RWPE2 (cell line): ENCODE measurements at regions not wholly inside any gene's neighbourhood (a gene's known extent, or its start where the extent isn't known, plus 50 kb on each side); places are given as distances from the start of the nearest gene placed in this dataset.

Experiments
- ATAC-seq: fragments of 200-7000 bp; cut with Tn5 transposase; 3 replicates; pipeline ENCODE4 v1.9.1; 2021; ENCODE audit warnings: low read depth
- DNase-seq: peaks from one replicate; pipeline ENCODE4 v3.0.0-alpha.2; 2020; ENCODE audit warnings: low spot score
- H3K27ac ChIP-seq: fragments of 450-650 bp; 2 replicates; pipeline ENCODE4 v1.5.1; 2017; ENCODE audit warnings: mild to moderate bottlenecking; ENCODE audit not compliant: poor library complexity, severe bottlenecking
- H3K27me3 ChIP-seq: fragments of 250-450 bp; sonication (Bioruptor Pico); 2 replicates; pipeline ENCODE4 v1.5.1; 2021; ENCODE audit warnings: mild to moderate bottlenecking, moderate library complexity; ENCODE audit not compliant: insufficient read depth, poor library complexity, severe bottlenecking
- H3K36me3 ChIP-seq: fragments of 250-450 bp; sonication (Bioruptor Pico); 2 replicates; pipeline ENCODE4 v1.5.1; 2020; ENCODE audit warnings: low read depth, mild to moderate bottlenecking, moderate library complexity
- H3K4me1 ChIP-seq: fragments of 250-450 bp; sonication (Bioruptor Pico); 2 replicates; pipeline ENCODE4 v1.5.1; 2021; ENCODE audit warnings: mild to moderate bottlenecking, moderate library complexity; ENCODE audit not compliant: insufficient read depth, poor library complexity, severe bottlenecking
- H3K4me3 ChIP-seq: fragments of 250-450 bp; sonication (Bioruptor Pico); 2 replicates; pipeline ENCODE4 v1.5.1; 2021; ENCODE audit warnings: mild to moderate bottlenecking, moderate library complexity; ENCODE audit not compliant: severe bottlenecking
- H3K9me3 ChIP-seq: fragments of 250-450 bp; sonication (Bioruptor Pico); 2 replicates; pipeline ENCODE4 v1.5.1; 2021; ENCODE audit warnings: mild to moderate bottlenecking, moderate library complexity; ENCODE audit not compliant: severe bottlenecking
- TF ChIP-seq, protein P1 (sequence below): fragments of 450-650 bp; IDR thresholded peaks from one replicate; pipeline ENCODE4 v1.5.1; 2017; ENCODE audit warnings: mild to moderate bottlenecking, moderate library complexity; ENCODE audit not compliant: poor library complexity, severe bottlenecking

DNA sequence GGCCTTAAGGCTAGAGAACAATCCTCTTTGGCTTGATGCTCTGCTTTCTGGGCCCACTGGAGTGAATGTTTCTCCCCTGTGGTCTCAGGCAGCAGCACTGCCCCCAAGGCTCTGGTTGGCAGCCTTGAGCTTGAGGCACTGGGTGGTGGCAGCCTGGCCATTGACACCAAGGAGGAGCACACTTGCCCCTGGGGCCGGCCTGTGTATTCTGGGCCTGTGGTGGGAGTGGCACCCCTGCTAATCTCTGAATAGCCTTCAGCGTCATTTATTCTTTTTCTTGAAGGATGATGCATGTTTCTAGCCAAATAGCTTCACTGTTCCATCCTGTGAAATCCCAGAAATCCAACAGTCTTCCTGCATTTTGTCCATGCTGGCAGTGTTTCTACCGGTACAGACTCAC lies 191.4 kb downstream of the OLFM4 start:
- Histone ChIP-seq H3K36me3 (no peaks in the 10 kb centered on the region), H3K27me3 (no peaks in the 10 kb centered on the region), H3K9me3 (no peaks in the 10 kb centered on the region), H3K4me1 (no peaks in the 10 kb centered on the region), H3K27ac (no peak overlapping the region), H3K4me3 (no peak overlapping the region)
- TF ChIP-seq, protein P1, sequence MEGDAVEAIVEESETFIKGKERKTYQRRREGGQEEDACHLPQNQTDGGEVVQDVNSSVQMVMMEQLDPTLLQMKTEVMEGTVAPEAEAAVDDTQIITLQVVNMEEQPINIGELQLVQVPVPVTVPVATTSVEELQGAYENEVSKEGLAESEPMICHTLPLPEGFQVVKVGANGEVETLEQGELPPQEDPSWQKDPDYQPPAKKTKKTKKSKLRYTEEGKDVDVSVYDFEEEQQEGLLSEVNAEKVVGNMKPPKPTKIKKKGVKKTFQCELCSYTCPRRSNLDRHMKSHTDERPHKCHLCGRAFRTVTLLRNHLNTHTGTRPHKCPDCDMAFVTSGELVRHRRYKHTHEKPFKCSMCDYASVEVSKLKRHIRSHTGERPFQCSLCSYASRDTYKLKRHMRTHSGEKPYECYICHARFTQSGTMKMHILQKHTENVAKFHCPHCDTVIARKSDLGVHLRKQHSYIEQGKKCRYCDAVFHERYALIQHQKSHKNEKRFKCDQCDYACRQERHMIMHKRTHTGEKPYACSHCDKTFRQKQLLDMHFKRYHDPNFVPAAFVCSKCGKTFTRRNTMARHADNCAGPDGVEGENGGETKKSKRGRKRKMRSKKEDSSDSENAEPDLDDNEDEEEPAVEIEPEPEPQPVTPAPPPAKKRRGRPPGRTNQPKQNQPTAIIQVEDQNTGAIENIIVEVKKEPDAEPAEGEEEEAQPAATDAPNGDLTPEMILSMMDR, result no peak
- ATAC-seq (no peak), DNase-seq (no peak)

DNA sequence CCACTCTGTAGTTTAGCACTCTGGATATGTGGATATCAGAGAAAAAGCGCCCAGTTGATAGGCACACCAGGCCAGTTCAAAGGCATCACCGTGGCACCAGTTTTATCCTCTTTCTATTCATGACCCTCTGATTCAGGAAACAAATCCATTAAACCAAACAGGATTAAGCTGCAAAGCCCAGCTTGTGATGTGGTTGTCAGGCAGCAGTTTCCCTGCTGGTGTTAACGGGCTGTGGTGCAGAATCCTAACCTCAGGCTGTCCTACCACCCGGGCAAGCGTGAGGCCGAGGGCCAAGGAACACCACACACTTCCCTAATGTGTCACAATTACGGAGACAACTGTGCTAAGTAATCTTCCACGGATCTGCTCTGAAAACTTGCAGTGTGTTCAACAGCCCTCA lies 209.1 kb downstream of the OLFM4 start:
- DNase-seq, result no peak
- TF ChIP-seq, protein P1, result no peak
- H3K9me3 ChIP-seq, result no peaks in the 10 kb centered on the region
- no peaks in the 10 kb centered on the region for H3K36me3 ChIP-seq
- H3K4me3 ChIP-seq, result no peak overlapping the region
- H3K27me3 ChIP-seq, result no peaks in the 10 kb centered on the region
- no peak overlapping the region for H3K27ac ChIP-seq
- no peaks in the 10 kb centered on the region for H3K4me1 ChIP-seq
- ATAC-seq, result no peak

DNA sequence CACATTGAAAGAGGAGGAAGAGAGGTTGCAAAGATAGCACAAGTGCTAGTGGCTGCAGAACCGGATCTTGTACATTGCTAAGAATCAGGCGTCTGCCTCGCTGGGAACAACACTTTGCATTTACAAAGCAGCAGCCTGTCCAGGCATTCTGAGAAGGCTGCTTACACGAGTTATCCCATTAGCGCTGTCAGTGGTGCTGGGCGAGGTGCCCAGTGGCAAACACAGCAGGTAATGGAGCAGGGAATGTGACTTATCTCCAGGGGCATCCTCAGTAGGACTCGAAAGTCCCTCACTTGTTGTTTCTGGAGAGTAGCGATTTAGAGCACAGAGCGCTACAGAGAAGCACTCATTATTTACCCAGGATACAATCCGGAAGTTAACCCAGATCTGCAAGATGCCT lies 209.6 kb downstream of the OLFM4 start:
- DNase-seq (no peak), ATAC-seq (0 out of 3 replicates have a peak, but pooled peaks have one; percentile 14)
- H3K27me3 ChIP-seq, result no peaks in the 10 kb centered on the region
- TF ChIP-seq, protein P1, result no peak
- H3K4me3 ChIP-seq, result no peak overlapping the region
- no peaks in the 10 kb centered on the region for H3K4me1 ChIP-seq
- no peaks in the 10 kb centered on the region for H3K9me3 ChIP-seq
- H3K27ac ChIP-seq, result no peak overlapping the region
- H3K36me3 ChIP-seq, result no peaks in the 10 kb centered on the region

DNA sequence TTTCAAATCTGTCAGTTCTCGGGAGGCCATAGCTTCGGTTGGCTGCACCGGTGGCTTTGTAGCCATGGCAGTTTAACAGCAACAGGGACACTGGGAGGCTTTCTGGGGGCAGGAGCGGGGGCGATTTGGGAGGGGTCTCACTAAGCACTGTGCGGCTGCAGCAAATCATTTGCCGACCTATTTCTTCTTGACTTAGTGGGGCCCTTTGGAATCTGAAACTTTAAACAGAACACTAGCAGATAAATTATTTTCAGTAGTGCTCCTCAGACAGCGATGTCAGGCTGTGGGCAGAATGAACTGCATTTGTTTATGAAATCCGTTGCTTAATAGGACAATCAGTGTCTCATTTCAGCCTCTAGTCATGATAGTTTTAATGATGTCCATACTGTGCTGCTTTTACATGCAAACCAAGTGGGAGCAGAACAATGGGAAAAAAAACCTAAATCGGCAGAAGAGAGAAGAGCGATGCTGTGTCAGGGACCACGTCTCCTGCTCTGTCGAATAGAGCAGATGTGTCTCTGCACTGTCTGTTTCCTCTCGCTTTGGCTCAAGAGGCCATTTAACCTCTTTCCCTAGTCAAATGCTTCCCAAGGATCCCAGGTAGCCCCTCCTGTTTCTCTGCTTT lies 211.9 kb downstream of the OLFM4 start:
- Histone ChIP-seq H3K4me3 (no peak overlapping the region), H3K27me3 (no peaks in the 10 kb centered on the region), H3K27ac (no peak overlapping the region), H3K36me3 (no peaks in the 10 kb centered on the region), H3K9me3 (no peaks in the 10 kb centered on the region), H3K4me1 (no peaks in the 10 kb centered on the region)
- DNase-seq (no peak), ATAC-seq (no peak)
- TF ChIP-seq, protein P1, result no peak

DNA sequence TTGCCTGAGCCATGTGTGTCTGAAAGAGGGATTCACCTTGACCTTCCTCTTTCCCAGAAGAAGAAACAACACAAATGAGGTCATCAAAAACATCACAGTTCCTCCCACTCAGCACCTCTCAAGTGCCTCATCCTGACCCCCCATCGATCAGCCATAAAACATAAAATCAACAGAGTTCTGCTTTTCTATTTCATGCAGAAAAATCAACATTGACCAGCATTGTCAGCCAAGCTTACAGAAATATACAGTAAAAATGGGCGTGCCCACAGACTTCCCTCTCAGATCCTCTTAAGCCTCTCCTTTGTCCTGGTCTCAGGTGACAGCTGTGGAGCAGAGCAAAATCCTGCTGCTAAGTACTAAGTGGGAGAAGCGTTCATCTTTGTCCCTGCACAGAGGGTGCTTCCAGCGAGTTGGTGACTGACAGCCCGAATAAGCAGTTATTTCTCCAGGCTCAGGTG lies 213.3 kb downstream of the OLFM4 start:
- ATAC-seq (no peak), DNase-seq (no peak)

More for the DNA sequence above, 213.3 kb downstream of the OLFM4 start:
- Histone ChIP-seq H3K27me3 (no peaks in the 10 kb centered on the region), H3K4me3 (no peak overlapping the region), H3K27ac (no peak overlapping the region), H3K36me3 (no peaks in the 10 kb centered on the region), H3K4me1 (no peaks in the 10 kb centered on the region), H3K9me3 (no peaks in the 10 kb centered on the region)
- TF ChIP-seq, protein P1, result no peak
